H7 (cell line): ENCODE measurements at regions not wholly inside any gene's neighbourhood (a gene's known extent, or its start where the extent isn't known, plus 50 kb on each side); places are given as distances from the start of the nearest gene placed in this dataset.
"Not testable (repeated sequence)": the region's sequence is repeated elsewhere in the genome, so short reads cannot be mapped to it uniquely, and the experiment has no call there.

Experiments
- DNase-seq: peaks from one replicate; pipeline ENCODE4 v3.0.0; 2012
- H3K27me3 ChIP-seq: 2 replicates; pipeline ENCODE4 v1.6.0; 2011; ENCODE audit warnings: mild to moderate bottlenecking, low read length; ENCODE audit not compliant: control insufficient read depth, insufficient read depth
- H3K36me3 ChIP-seq: replicated peaks from 2 replicates; pipeline ENCODE4 v1.5.1; 2011; ENCODE audit warnings: low read length; ENCODE audit not compliant: control insufficient read depth, insufficient read depth
- H3K4me3 ChIP-seq: 2 replicates; pipeline ENCODE4 v1.5.1; 2011; ENCODE audit warnings: low read depth, mild to moderate bottlenecking, control low read depth, low read length, moderate library complexity; ENCODE audit not compliant: insufficient read depth

DNA sequence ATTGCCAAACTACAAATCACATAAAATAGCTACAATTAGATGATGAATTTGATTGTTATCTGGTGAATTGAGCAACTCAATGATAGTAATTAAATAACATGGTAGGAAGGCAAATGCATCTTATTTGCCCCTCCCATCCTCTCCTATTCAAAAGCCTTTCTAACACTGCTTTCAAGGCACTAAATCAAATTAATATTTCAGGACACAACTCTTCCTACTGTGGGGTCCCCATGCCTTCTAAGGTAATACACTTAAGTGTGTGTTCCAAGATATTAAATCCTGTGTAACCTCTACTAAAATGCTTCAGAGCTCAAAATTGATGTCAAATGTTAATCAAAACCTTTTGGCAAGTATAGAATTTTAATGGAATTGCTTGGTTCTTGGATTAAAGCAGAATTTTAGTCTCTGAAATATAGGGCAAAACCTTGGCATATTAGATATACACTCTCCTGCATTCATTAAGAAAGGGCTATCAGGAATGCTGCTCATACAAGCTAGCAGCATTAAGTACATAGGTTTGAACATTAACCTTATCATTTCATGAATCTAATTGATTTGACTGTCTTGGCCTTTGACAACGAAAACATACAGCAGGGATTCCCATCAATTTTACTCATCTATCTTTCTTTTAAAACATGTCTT lies 371.8 kb upstream of the GALNTL6 start:
- no peak overlapping the region for H3K4me3 ChIP-seq
- no peak for DNase-seq

DNA sequence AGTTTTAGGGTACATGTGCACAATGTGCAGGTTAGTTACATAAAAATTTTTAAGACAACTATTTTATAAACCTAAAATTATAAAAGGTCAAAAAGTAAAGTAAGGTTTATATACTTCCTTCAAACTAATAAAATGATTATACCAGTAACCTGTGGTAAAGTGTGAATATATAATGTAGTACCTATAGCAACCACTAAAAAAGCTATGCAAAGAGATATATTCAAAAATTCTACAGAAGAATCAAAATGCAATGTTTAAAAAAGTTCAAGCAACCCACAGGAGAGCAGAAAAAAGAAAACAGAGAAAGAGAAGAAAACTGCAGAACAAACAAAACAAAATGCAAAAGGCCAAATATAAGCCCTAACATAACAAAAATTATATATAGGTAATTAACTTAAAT lies 379.5 kb upstream of the GALNTL6 start:
- no peak for DNase-seq
- Histone ChIP-seq H3K36me3 (no peaks in the 10 kb centered on the region), H3K27me3 (no peaks in the 10 kb centered on the region), H3K4me3 (no peak overlapping the region)

More for the DNA sequence above, 371.8 kb upstream of the GALNTL6 start:
- Histone ChIP-seq H3K36me3 (no peaks in the 10 kb centered on the region), H3K27me3 (no peaks in the 10 kb centered on the region)

- DNase-seq: no peak
Measured at GRCh38 chr4:171432536-171432935, 380.7 kb upstream of the GALNTL6 start.

DNA sequence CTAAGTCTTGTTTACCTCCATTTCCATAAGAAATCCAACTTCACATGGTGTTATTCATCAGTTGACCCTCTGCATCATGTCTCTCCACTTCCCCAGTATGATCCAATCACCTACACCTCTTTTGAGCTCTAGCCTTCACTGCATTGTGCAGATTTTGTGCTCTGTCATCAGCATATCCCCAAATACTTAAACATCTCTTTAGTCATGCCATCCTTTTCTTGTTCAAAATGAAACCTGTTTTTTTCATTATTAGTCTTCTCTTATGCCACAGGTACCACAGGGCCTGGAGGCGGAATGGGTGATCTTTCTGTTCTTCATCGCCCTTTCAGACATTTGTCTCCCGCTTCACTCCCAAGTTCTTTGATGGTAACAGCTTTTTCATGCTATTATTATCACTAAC lies 382.7 kb upstream of the GALNTL6 start:
- no peaks in the 10 kb centered on the region for H3K36me3 ChIP-seq
- DNase-seq: no peak
- H3K27me3 ChIP-seq: no peaks in the 10 kb centered on the region
- H3K4me3 ChIP-seq: no peak overlapping the region

More at GRCh38 chr4:171432536-171432935, 380.7 kb upstream of the GALNTL6 start:
- no peaks in the 10 kb centered on the region for H3K27me3 ChIP-seq
- no peak overlapping the region for H3K4me3 ChIP-seq
- H3K36me3 ChIP-seq: no peaks in the 10 kb centered on the region

DNA sequence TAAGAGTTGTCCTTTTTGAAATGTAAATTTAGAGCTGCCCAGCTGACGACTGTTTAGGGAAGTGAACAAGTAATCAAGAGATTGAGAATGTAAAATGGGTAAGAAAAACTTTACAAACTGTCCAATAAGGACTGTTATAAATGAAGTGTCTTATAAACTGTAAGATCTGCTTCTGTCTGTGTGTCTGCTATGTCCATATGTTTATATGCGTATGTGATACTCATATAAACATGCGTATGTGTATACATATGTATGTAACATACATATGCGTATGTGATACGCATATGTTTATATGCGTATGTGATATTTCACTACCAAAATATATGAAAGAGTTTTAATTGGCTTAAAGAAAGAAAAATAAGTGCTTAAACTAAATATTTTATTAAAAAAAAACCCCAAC lies 416.0 kb upstream of the GALNTL6 start:
- H3K27me3 ChIP-seq: no peaks in the 10 kb centered on the region
- DNase-seq: no peak
- no peaks in the 10 kb centered on the region for H3K36me3 ChIP-seq
- no peak overlapping the region for H3K4me3 ChIP-seq

GRCh38 chr4:171390626-171391025 lies 422.6 kb upstream of the GALNTL6 start:
- H3K27me3 ChIP-seq: no peaks in the 10 kb centered on the region; the same call in 1 of the 2 replicates
- no peak for DNase-seq
- H3K36me3 ChIP-seq: no peaks in the 10 kb centered on the region
- H3K4me3 ChIP-seq: no peak overlapping the region

- H3K36me3 ChIP-seq: no peaks in the 10 kb centered on the region
- no peak for DNase-seq
- H3K27me3 ChIP-seq: no peaks in the 10 kb centered on the region
- no peak overlapping the region for H3K4me3 ChIP-seq
Measured at GRCh38 chr4:171378323-171378722, 434.9 kb upstream of the GALNTL6 start.

GRCh38 chr4:171376724-171377123 lies 436.5 kb upstream of the GALNTL6 start:
- no peaks in the 10 kb centered on the region for H3K27me3 ChIP-seq
- no peak for DNase-seq
- H3K4me3 ChIP-seq: no peak overlapping the region
- H3K36me3 ChIP-seq: no peaks in the 10 kb centered on the region

- Histone ChIP-seq H3K27me3 (no peaks in the 10 kb centered on the region), H3K36me3 (no peaks in the 10 kb centered on the region), H3K4me3 (no peak overlapping the region)
- no peak for DNase-seq
Measured at GRCh38 chr4:171353535-171353934, 459.7 kb upstream of the GALNTL6 start.

- Histone ChIP-seq H3K4me3 (no peak overlapping the region), H3K27me3 (no peaks in the 10 kb centered on the region), H3K36me3 (no peaks in the 10 kb centered on the region)
- DNase-seq: no peak
Measured at GRCh38 chr4:171348090-171348489, 465.1 kb upstream of the GALNTL6 start.

DNA sequence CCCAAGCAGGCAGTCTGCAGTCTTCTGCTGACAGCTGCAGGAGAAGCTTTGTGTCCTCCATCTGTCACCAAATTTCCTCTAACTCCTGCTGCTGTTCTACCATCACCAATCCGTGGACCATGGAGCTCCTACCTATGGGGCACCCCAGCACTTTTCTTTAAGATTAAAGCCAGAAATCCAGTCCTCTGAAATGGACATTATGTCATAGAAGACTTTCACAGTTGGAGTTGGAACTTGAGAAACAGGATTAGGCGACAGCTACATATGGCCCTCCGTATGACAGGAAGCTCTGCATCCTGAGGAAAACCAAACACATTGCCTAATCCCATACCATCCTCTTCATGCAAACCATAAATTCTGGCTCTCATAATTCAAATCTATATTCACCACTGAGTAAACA lies 470.6 kb upstream of the GALNTL6 start:
- no peaks in the 10 kb centered on the region for H3K27me3 ChIP-seq
- H3K4me3 ChIP-seq: no peak overlapping the region
- no peak for DNase-seq
- no peaks in the 10 kb centered on the region for H3K36me3 ChIP-seq

DNA sequence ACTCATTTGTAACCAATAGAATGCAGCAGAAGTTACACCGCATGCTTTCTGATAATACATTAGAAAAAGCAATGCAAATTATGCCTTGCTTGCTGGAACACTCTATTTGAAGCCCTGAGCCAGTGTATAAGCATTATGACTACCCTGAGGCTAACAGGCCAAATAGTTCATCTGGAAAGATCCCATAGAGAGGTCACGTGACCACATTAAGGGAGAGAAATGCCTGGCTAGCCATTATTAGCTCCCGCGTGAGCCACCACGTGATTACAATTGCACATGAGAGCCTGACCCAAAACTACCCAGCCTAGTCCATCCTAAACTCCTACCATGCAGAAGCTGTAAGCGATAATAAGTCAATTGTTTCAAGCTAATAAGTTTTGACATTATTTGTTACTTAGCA lies 472.9 kb upstream of the GALNTL6 start:
- Histone ChIP-seq H3K27me3 (no peaks in the 10 kb centered on the region), H3K36me3 (no peaks in the 10 kb centered on the region), H3K4me3 (no peak overlapping the region)
- DNase-seq: no peak

- Histone ChIP-seq H3K36me3 (no peaks in the 10 kb centered on the region), H3K27me3 (no peaks in the 10 kb centered on the region), H3K4me3 (no peak overlapping the region)
- DNase-seq: no peak
Measured at GRCh38 chr4:171334549-171334948, 478.7 kb upstream of the GALNTL6 start.

- H3K27me3 ChIP-seq: no peaks in the 10 kb centered on the region
- DNase-seq: no peak
- H3K4me3 ChIP-seq: no peak overlapping the region
- H3K36me3 ChIP-seq: no peaks in the 10 kb centered on the region
Measured at GRCh38 chr4:171308661-171309060, 504.5 kb upstream of the GALNTL6 start.

DNA sequence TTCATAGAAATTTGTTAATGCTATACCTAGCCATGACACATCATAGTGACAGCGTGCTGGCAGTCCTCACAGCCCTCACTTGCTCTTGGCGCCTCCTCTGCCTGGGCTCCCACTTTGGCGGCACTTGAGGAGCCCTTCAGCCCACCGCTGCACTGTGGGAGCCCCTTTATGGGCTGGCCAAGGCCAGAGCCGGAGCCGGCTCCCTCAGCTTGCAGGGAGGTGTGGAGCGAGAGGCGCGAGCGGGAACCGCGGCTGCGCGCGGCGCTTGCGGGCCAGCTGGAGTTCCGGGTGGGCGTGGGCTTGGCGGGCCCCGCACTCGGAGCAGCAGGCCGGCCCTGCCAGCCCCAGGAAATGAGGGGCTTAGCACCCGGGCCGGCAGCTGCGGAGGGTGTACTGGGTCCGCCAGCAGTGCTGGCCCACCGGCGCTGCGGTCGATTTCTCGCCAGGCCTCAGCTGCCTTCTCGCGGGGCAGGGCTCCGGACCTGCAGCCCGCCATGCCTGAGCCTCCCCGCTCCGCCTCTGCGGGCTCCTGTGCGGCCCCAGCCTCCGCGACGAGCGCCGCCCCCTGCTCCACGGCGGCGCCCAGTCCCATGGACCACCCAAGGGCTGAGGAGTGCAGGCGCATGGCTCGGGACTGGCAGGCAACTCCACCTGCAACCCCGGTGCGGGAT lies 515.0 kb upstream of the GALNTL6 start:
- H3K4me3 ChIP-seq, DNase-seq, H3K36me3 ChIP-seq, H3K27me3 ChIP-seq: not testable (repeated sequence)
